KMS-11 (cell line): ENCODE measurements at regions not wholly inside any gene's neighbourhood (a gene's known extent, or its start where the extent isn't known, plus 50 kb on each side); places are given as distances from the start of the nearest gene placed in this dataset.

Source experiments
- H2AFZ ChIP-seq: fragments of 200-600 bp; sonication (generic); 2 replicates; pipeline ENCODE4 v1.6.1; 2016; ENCODE audit warnings: antibody characterized with exemption, mixed run types, low read depth
- H3K27ac ChIP-seq: fragments of 200-600 bp; sonication (generic); 2 replicates; pipeline ENCODE4 v1.6.1; 2016; ENCODE audit warnings: mild to moderate bottlenecking, mixed run types
- H3K27me3 ChIP-seq: fragments of 200-600 bp; sonication (generic); 2 replicates; pipeline ENCODE4 v1.6.1; 2017; ENCODE audit warnings: mild to moderate bottlenecking, low read depth, mixed run types, moderate library complexity; ENCODE audit not compliant: insufficient read depth
- H3K36me3 ChIP-seq: fragments of 200-600 bp; sonication (generic); 2 replicates; pipeline ENCODE4 v1.6.1; 2017; ENCODE audit warnings: mild to moderate bottlenecking, mixed run types; ENCODE audit not compliant: insufficient read depth
- H3K4me1 ChIP-seq: fragments of 200-600 bp; sonication (generic); 2 replicates; pipeline ENCODE4 v1.6.1; 2016; ENCODE audit warnings: mild to moderate bottlenecking, low read depth, mixed run types; ENCODE audit not compliant: poor library complexity, severe bottlenecking
- H3K4me2 ChIP-seq: fragments of 200-600 bp; sonication (generic); 2 replicates; pipeline ENCODE4 v1.7.0; 2016; ENCODE audit warnings: mild to moderate bottlenecking, mixed run types
- H3K4me3 ChIP-seq: fragments of 200-600 bp; sonication (generic); IDR thresholded peaks from 2 replicates; pipeline ENCODE4 v1.6.1; 2017; ENCODE audit warnings: low read depth, low read length, mixed read lengths; ENCODE audit not compliant: insufficient read depth
- H3K79me2 ChIP-seq: fragments of 200-600 bp; sonication (generic); 2 replicates; pipeline ENCODE4 v1.6.1; 2016; ENCODE audit warnings: low read depth, mixed run types; ENCODE audit not compliant: insufficient read depth
- H3K9ac ChIP-seq: fragments of 200-600 bp; sonication (generic); 2 replicates; pipeline ENCODE4 v1.6.1; 2016; ENCODE audit warnings: mild to moderate bottlenecking, mixed run types
- H4K20me1 ChIP-seq: fragments of 200-600 bp; sonication (generic); 2 replicates; pipeline ENCODE4 v1.6.1; 2016; ENCODE audit warnings: mild to moderate bottlenecking, mixed run types; ENCODE audit not compliant: insufficient read depth
- CTCF ChIP-seq: fragments of 200-600 bp; sonication (generic); conservative IDR thresholded peaks from 2 replicates; pipeline ENCODE4 v1.6.1; 2017; ENCODE audit warnings: low read depth, mild to moderate bottlenecking, antibody characterized with exemption, low read length, moderate library complexity, mixed read lengths

GRCh38 chr2:147490401-147491261, 354.2 kb upstream of the ACVR2A start:
- no peaks in the 10 kb centered on the region for H3K27me3 ChIP-seq
- TF ChIP-seq CTCF: no peak
- no peaks in the 10 kb centered on the region for H3K79me2 ChIP-seq
- no peak overlapping the region for H3K9ac ChIP-seq
- H3K4me3 ChIP-seq: no peak overlapping the region
- no peak overlapping the region for H3K4me2 ChIP-seq
- H4K20me1 ChIP-seq: no peaks in the 10 kb centered on the region
- no peaks in the 10 kb centered on the region for H3K4me1 ChIP-seq
- H2AFZ ChIP-seq: no peak overlapping the region
- H3K27ac ChIP-seq: no peak overlapping the region
- no peaks in the 10 kb centered on the region for H3K36me3 ChIP-seq

- no peaks in the 10 kb centered on the region for H4K20me1 ChIP-seq
- H3K4me3 ChIP-seq: no peak overlapping the region
- no peak overlapping the region for H2AFZ ChIP-seq
- H3K4me2 ChIP-seq: no peak overlapping the region
- no peak overlapping the region for H3K9ac ChIP-seq
- H3K4me1 ChIP-seq: no peaks in the 10 kb centered on the region
- H3K27me3 ChIP-seq: no peaks in the 10 kb centered on the region
- no peaks in the 10 kb centered on the region for H3K79me2 ChIP-seq
- H3K27ac ChIP-seq: no peak overlapping the region
- no peaks in the 10 kb centered on the region for H3K36me3 ChIP-seq
- TF ChIP-seq CTCF: no peak
Observed at GRCh38 chr2:147488472-147488871, 356.4 kb upstream of the ACVR2A start.

- Histone ChIP-seq H3K4me1 (no peaks in the 10 kb centered on the region), H4K20me1 (no peaks in the 10 kb centered on the region), H2AFZ (no peak overlapping the region), H3K27ac (no peak overlapping the region), H3K79me2 (no peaks in the 10 kb centered on the region), H3K27me3 (no peaks in the 10 kb centered on the region), H3K4me3 (no peak overlapping the region), H3K9ac (no peak overlapping the region), H3K4me2 (no peak overlapping the region), H3K36me3 (no peaks in the 10 kb centered on the region)
- TF ChIP-seq CTCF: no peak
Observed at GRCh38 chr2:147487978-147488289, 356.9 kb upstream of the ACVR2A start.

- Histone ChIP-seq H3K4me2 (no peak overlapping the region), H3K4me3 (no peak overlapping the region), H4K20me1 (no peaks in the 10 kb centered on the region), H3K27me3 (no peaks in the 10 kb centered on the region), H3K36me3 (no peaks in the 10 kb centered on the region), H3K27ac (no peak overlapping the region), H3K9ac (no peak overlapping the region), H3K79me2 (no peaks in the 10 kb centered on the region), H2AFZ (no peak overlapping the region), H3K4me1 (no peaks in the 10 kb centered on the region)
- TF ChIP-seq CTCF: no peak
Observed at GRCh38 chr2:147487286-147487977, 357.4 kb upstream of the ACVR2A start.
